Activated CD8-positive, alpha-beta T cell treated with anti-CD3 and anti-CD28 coated beads for 36 hours (primary cell): ENCODE measurements at regions not wholly inside any gene's neighbourhood (a gene's known extent, or its start where the extent isn't known, plus 50 kb on each side); places are given as distances from the start of the nearest gene placed in this dataset.

Experiments used
- ATAC-seq: fragments of 200-7000 bp; cut with Tn5 transposase; one replicate; pipeline ENCODE4 v1.10.0; 2021; ENCODE audit warnings: mild to moderate bottlenecking, moderate library complexity
- CTCF ChIA-PET: fragments of 350-600 bp; sonication (Branson Sonifier 250); formaldehyde crosslinking; loops from one replicate; lab custom pipeline; 2021; ENCODE audit warnings: antibody characterized with exemption; lab: Charles Lee
- POLR2A ChIA-PET: fragments of 350-600 bp; sonication (Branson Sonifier 250); formaldehyde crosslinking; loops from one replicate; lab custom pipeline; 2021; ENCODE audit warnings: antibody characterized with exemption; lab: Charles Lee
- DNase-seq: peaks from one replicate; pipeline ENCODE4 v3.0.0-alpha.2; 2020
- H3K27ac Mint-ChIP-seq: one replicate; pipeline ENCODE4 v1.8.0; 2021; ENCODE audit warnings: mild to moderate bottlenecking, mixed read lengths
- H3K27me3 Mint-ChIP-seq: one replicate; pipeline ENCODE4 v1.8.0; 2021; ENCODE audit warnings: mixed read lengths
- H3K36me3 Mint-ChIP-seq: one replicate; pipeline ENCODE4 v1.8.0; 2021; ENCODE audit warnings: low read depth, mixed read lengths
- H3K4me1 Mint-ChIP-seq: one replicate; pipeline ENCODE4 v1.8.0; 2021; ENCODE audit warnings: low read depth, mixed read lengths
- H3K4me3 Mint-ChIP-seq: one replicate; pipeline ENCODE4 v1.8.0; 2021; ENCODE audit warnings: mild to moderate bottlenecking, moderate library complexity, mixed read lengths
- H3K9me3 Mint-ChIP-seq: one replicate; pipeline ENCODE4 v1.8.0; 2021; ENCODE audit warnings: mixed read lengths
- intact Hi-C: fragments of 100-400 bp; cut with micrococcal nuclease; formaldehyde crosslinking; loops from one replicate; pipeline ENCODE4 v1.10.0; 2022
- TF ChIP-seq, protein P1 (sequence below): fragments of 200-600 bp; IDR thresholded peaks from one replicate; pipeline ENCODE4 v1.8.0; 2022; ENCODE audit warnings: antibody characterized with exemption, mild to moderate bottlenecking

DNA sequence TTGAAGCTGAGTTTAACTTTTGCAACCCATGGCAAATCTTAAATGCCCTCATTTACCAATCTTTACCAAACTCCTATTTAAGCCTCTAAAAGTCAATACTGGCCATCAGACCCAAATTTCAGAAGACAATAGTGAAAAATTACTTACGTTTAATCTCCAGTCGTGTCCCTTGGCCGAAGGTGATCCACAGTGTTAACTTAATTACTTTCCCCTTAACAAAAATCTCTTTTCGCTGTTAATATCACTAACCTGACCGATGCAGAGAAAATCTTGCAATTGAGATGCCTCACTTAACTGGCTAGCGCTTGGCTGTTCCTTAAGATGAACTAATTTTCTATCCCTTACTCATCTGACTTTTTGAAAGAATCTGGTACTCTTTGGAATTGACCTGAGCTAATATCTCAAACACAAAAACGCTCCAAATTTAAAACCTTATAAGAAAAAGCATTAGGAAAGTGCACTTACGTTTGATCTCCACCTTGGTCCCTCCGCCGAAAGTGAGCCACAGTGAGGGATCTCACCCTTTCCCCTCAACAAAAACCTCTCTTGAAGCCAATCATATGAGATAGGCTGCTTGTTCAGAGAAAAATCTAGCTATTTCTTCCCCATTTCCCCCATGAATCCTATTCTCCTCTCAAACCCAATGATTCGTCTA lies 169.1 kb downstream of the RPIA start:
- ATAC-seq (no peak), DNase-seq (no peak)
- Mint-ChIP-seq H3K4me3 (no peak overlapping the region), H3K36me3 (no peaks in the 10 kb centered on the region), H3K4me1 (no peaks in the 10 kb centered on the region), H3K27me3 (peaks cover 3% of the 10 kb centered on the region), H3K27ac (no peak overlapping the region), H3K9me3 (no peaks in the 10 kb centered on the region)
- TF ChIP-seq, protein P1, sequence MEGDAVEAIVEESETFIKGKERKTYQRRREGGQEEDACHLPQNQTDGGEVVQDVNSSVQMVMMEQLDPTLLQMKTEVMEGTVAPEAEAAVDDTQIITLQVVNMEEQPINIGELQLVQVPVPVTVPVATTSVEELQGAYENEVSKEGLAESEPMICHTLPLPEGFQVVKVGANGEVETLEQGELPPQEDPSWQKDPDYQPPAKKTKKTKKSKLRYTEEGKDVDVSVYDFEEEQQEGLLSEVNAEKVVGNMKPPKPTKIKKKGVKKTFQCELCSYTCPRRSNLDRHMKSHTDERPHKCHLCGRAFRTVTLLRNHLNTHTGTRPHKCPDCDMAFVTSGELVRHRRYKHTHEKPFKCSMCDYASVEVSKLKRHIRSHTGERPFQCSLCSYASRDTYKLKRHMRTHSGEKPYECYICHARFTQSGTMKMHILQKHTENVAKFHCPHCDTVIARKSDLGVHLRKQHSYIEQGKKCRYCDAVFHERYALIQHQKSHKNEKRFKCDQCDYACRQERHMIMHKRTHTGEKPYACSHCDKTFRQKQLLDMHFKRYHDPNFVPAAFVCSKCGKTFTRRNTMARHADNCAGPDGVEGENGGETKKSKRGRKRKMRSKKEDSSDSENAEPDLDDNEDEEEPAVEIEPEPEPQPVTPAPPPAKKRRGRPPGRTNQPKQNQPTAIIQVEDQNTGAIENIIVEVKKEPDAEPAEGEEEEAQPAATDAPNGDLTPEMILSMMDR = no peak
- ChIA-PET CTCF (interaction anchor here (1.2 to 5.5 kb wide), 4 partner anchors 13 to 43 kb away, joined by 3 to 30 read pairs (median 14); no protein-coding TSS in a partner anchor), POLR2A (interaction anchor here (1.3 kb wide), 1 partner anchor 14 kb away, joined by 3 read pairs; no protein-coding TSS in a partner anchor)
- intact Hi-C loops = no loop called here

DNA sequence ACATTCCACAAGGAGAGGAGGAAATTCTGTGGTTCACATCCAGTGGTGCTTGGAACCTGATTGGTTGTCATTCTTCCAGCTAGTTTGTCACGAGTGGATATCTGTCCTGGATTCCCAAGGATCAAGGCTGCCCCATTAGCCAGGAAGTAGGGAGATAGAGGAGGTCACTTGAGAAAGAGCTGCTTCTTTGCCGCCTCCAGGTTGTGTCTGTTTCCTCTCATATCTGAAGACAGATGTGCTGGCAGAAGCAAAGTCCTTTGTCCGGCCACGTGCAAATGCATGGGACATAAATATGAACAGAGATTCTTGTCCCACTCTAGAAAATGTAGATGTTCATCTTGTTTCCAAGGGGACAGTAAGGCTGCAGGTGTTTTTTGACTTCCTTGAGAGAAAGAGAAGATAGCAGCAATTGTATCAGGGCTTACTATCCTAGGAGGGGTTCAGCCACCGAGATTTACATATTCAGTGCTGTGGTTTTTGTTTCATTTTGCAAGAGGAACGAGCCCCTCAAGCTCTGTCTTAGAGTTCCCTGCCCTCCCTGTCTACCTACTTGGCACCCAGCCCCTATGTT lies 174.4 kb downstream of the RPIA start:
- intact Hi-C loops = no loop called here
- Mint-ChIP-seq H3K36me3 (no peaks in the 10 kb centered on the region), H3K27me3 (peaks cover 11% of the 10 kb centered on the region), H3K4me1 (peaks cover 15% of the 10 kb centered on the region), H3K27ac (no peak overlapping the region), H3K9me3 (no peaks in the 10 kb centered on the region), H3K4me3 (no peak overlapping the region)
- no peak for DNase-seq
- ChIA-PET CTCF (interaction anchor here (0.9 kb wide), 1 partner anchor 14 kb away, joined by 3 read pairs; no protein-coding TSS in a partner anchor), POLR2A (interaction anchor here (0.6 kb wide), 1 partner anchor 20 kb away, joined by 3 read pairs; no protein-coding TSS in a partner anchor)
- TF ChIP-seq, protein P1 = no peak
- no peak for ATAC-seq

DNA sequence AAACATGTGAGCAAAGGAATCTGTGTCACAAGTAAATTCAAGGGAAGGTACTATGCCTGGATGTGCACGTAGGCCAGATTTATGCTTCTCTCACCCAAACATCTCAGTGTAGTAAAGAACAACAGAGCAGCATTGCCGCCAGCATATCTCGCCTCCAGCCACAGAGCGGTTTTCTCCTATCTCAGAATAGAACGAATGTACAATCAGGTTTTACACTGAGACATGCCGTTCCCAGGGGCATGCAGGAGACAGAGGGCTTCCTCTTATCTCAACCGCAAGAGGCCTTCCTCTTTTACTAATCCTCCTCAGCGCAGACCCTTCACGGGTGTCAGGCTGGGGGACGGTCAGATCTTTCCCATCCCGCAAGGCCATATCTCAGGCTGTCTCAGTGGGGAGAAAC lies 175.3 kb downstream of the RPIA start:
- Mint-ChIP-seq H3K27me3 (peaks cover 13% of the 10 kb centered on the region), H3K27ac (no peak overlapping the region), H3K9me3 (no peaks in the 10 kb centered on the region), H3K36me3 (no peaks in the 10 kb centered on the region), H3K4me3 (no peak overlapping the region), H3K4me1 (peaks cover 15% of the 10 kb centered on the region)
- no peak for ATAC-seq
- TF ChIP-seq, protein P1 = no peak
- CTCF ChIA-PET = interaction anchor here (0.9 kb wide), 1 partner anchor 13 kb away, joined by 3 read pairs; no protein-coding TSS in a partner anchor
- DNase-seq = no peak
- intact Hi-C loops = no loop called here
- POLR2A ChIA-PET = no interaction called here

DNA sequence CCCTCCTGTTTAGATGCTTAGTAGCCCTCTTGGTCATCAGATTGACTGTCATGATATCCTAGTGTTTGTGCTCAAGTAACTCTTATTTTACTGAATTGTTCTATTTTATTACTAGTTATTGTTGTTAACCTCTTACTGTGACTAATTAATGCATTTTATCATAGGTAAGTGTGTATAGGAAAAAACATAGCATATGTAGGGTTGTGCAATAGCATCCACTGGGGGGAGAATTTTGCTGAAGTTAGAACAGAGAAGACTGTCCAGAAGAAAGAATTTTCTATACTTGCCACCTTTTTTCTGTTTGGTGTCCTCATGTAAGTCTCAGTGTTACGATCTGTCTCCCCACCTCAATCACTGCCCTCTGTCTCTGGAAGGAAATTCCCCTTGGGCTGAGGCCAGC lies 177.4 kb downstream of the RPIA start:
- intact Hi-C loops = no loop called here
- Mint-ChIP-seq H3K36me3 (no peaks in the 10 kb centered on the region), H3K4me1 (peaks cover 15% of the 10 kb centered on the region), H3K27me3 (peaks cover 13% of the 10 kb centered on the region), H3K9me3 (no peaks in the 10 kb centered on the region), H3K27ac (no peak overlapping the region), H3K4me3 (no peak overlapping the region)
- ATAC-seq (no peak), DNase-seq (no peak)
- TF ChIP-seq, protein P1 = no peak
- POLR2A ChIA-PET = interaction anchor here (0.6 kb wide), 1 partner anchor 48 kb away, joined by 3 read pairs; no protein-coding TSS in a partner anchor
- CTCF ChIA-PET = interaction anchor here (1.1 to 1.2 kb wide), 2 partner anchors 11 to 37 kb away, joined by 3 to 4 read pairs; no protein-coding TSS in a partner anchor
